Kidney (tissue), 13 donors: ENCODE measurements at regions not wholly inside any gene's neighbourhood (a gene's known extent, or its start where the extent isn't known, plus 50 kb on each side); places are given as distances from the start of the nearest gene placed in this dataset.

Experiments
- DNase-seq, 5 donors: peaks; one replicate each; pipeline ENCODE4 v3.0.0-alpha.2; 2013 to 2020
- FAIRE-seq: peaks from 2 replicates; lab custom pipeline; 2012; peaks lifted over from hg19 to GRCh38; lab: Jason Lieb, UNC
- H3K27ac ChIP-seq, 2 donors: one replicate each; pipeline ENCODE4 v1.7.0; 2013; ENCODE audit warnings: low read depth in 2 of 2, low read length in 2 of 2, inconsistent platforms in 1 of 2
- H3K27me3 ChIP-seq: one replicate; pipeline ENCODE4 v1.7.1; 2013; ENCODE audit warnings: low read length, inconsistent platforms; ENCODE audit not compliant: control insufficient read depth, insufficient read depth
- H3K36me3 ChIP-seq, 3 donors: one replicate each; pipeline versions ENCODE4 v1.7.0 to v1.7.1; 2013; ENCODE audit warnings: low read length in 3 of 3, control low read depth in 1 of 3, inconsistent platforms in 1 of 3; ENCODE audit not compliant: insufficient read depth in 3 of 3, control insufficient read depth in 2 of 3
- H3K4me1 ChIP-seq, 3 donors: one replicate each; pipeline versions ENCODE4 v1.7.0 to v1.7.1; 2013; ENCODE audit warnings: low read length in 3 of 3, inconsistent platforms in 1 of 3, low read depth in 1 of 3; ENCODE audit not compliant: control insufficient read depth in 2 of 3, insufficient read depth in 2 of 3
- H3K4me3 ChIP-seq, 3 donors: one replicate each; pipeline versions ENCODE4 v1.7.0 to v1.8.1; 2013; ENCODE audit warnings: low read length in 3 of 3, control low read depth in 1 of 3, inconsistent platforms in 1 of 3
- H3K9ac ChIP-seq, 3 donors: one replicate each; pipeline versions ENCODE4 v1.7.0 to v1.7.1; 2013; ENCODE audit warnings: low read length in 3 of 3, control low read depth in 1 of 3, inconsistent platforms in 1 of 3
- H3K9me3 ChIP-seq, 3 donors: one replicate each; pipeline versions ENCODE4 v1.7.0 to v1.7.1; 2013; ENCODE audit warnings: low read length in 3 of 3, control low read depth in 1 of 3, inconsistent platforms in 1 of 3; ENCODE audit not compliant: control insufficient read depth in 2 of 3, insufficient read depth in 1 of 3
- CTCF ChIP-seq: IDR thresholded peaks from 3 replicates; pipeline ENCODE4 v1.5.1; 2012; ENCODE audit warnings: mild to moderate bottlenecking, moderate library complexity, borderline replicate concordance; ENCODE audit not compliant: insufficient read depth; ENCODE audit errors: extremely low read depth
- intact Hi-C: fragments of 100-400 bp; cut with DNase I; formaldehyde crosslinking; loops from one replicate; pipeline ENCODE4 v1.11.1; 2022
- donor health status: control.
- donor health status: control.
- donor health status: control.
- donor health status: control.
- donor health status: control.
- donor health status: DM: yes; HTN: yes; CAD: no.
- donor health status: Normal renal cell carcinoma (clear cell type).

GRCh38 chr2:188238386-188238785 lies 53.3 kb upstream of the GULP1 start:
- no peak overlapping the region for H3K9ac ChIP-seq
- no peak overlapping the region for H3K4me3 ChIP-seq
- FAIRE-seq (no peak), DNase-seq (no peak)
- no peaks in the 10 kb centered on the region for H3K36me3 ChIP-seq
- intact Hi-C loops, result no loop called here
- no peaks in the 10 kb centered on the region for H3K27me3 ChIP-seq
- no peaks in the 10 kb centered on the region for H3K4me1 ChIP-seq
- TF ChIP-seq CTCF, result no peak
- peaks cover 0 to 3% (median 0%) of the 10 kb centered on the region in 3 donors for H3K9me3 ChIP-seq
- H3K27ac ChIP-seq, result no peak overlapping the region
